Liver (tissue), 4 donors: ENCODE measurements at regions not wholly inside any gene's neighbourhood (a gene's known extent, or its start where the extent isn't known, plus 50 kb on each side); places are given as distances from the start of the nearest gene placed in this dataset. TPM values are rescaled to one million over a fixed set of nuclear protein-coding genes. Genes with fewer than 3 reads are reported as not detected.

Experiments
- CTCF ChIP-seq: fragments of 150-350 bp; IDR thresholded peaks from 2 replicates; pipeline ENCODE4 v1.5.1; 2017; ENCODE audit warnings: improper control_type of control experiment, low read depth, low read length; ENCODE audit not compliant: missing input control
- FOXA1 ChIP-seq: IDR thresholded peaks from 2 replicates; pipeline ENCODE4 v1.6.1; 2016; ENCODE audit warnings: antibody characterized with exemption
- HNF4G ChIP-seq: IDR thresholded peaks from 2 replicates; pipeline ENCODE4 v1.6.1; 2016; ENCODE audit warnings: antibody characterized with exemption
- MAX ChIP-seq: IDR thresholded peaks from 2 replicates; pipeline ENCODE4 v1.6.1; 2016; ENCODE audit warnings: antibody characterized with exemption
- small RNA-seq: library from RNA; depleted of rRNA; stranded (forward); fragments of <200 nt; gene quantifications from one replicate; pipeline ENCODE3, GENCODE V24; 2014
- donor health status: healthy.
- donor health status: healthy.

GRCh38 chr9:72415163-72415562 lies 50.2 kb upstream of the ZFAND5 start (continued):
- TF ChIP-seq CTCF: no peak
- no peak for TF ChIP-seq HNF4G
- no peak for TF ChIP-seq FOXA1
- TF ChIP-seq MAX: no peak

Small RNAs in the stretch of these regions (small RNA-seq; reads per million reads assigned to genes)
- not detected for gene AL445646.1
